Astrocyte (in vitro differentiated cells and primary cell): ENCODE measurements at regions not wholly inside any gene's neighbourhood (a gene's known extent, or its start where the extent isn't known, plus 50 kb on each side); places are given as distances from the start of the nearest gene placed in this dataset.

Experiments
- DNase-seq: peaks from one replicate; pipeline ENCODE4 v3.0.0-alpha.2; 2010; ENCODE audit warnings: low read depth
- FAIRE-seq: peaks from 2 replicates; lab custom pipeline; 2011; peaks lifted over from hg19 to GRCh38; lab: Jason Lieb, UNC
- H2AFZ ChIP-seq: 2 replicates; pipeline ENCODE4 v1.6.0; 2012; ENCODE audit warnings: low read depth, low read length, inconsistent platforms
- H3K27ac ChIP-seq: 2 replicates; pipeline ENCODE4 v1.5.1; 2011; ENCODE audit warnings: low read depth, low read length, inconsistent platforms
- H3K27me3 ChIP-seq: 2 replicates; pipeline ENCODE4 v1.6.0; 2011; ENCODE audit warnings: low read length, inconsistent platforms; ENCODE audit not compliant: insufficient read depth
- H3K36me3 ChIP-seq: 2 replicates; pipeline ENCODE4 v1.5.1; 2011; ENCODE audit warnings: low read length, inconsistent platforms; ENCODE audit not compliant: insufficient read depth
- H3K4me1 ChIP-seq: 2 replicates; pipeline ENCODE4 v1.5.1; 2011; ENCODE audit warnings: low read length, inconsistent platforms; ENCODE audit not compliant: insufficient read depth
- H3K4me2 ChIP-seq: 2 replicates; pipeline ENCODE4 v1.6.0; 2012; ENCODE audit warnings: low read length, inconsistent platforms
- H3K4me3 ChIP-seq: 2 replicates; pipeline ENCODE4 v1.5.1; 2011; ENCODE audit warnings: low read depth, mild to moderate bottlenecking, low read length, inconsistent platforms; ENCODE audit not compliant: insufficient read depth
- H3K79me2 ChIP-seq: 2 replicates; pipeline ENCODE4 v1.6.0; 2012; ENCODE audit warnings: mild to moderate bottlenecking, low read length, inconsistent platforms; ENCODE audit not compliant: insufficient read depth
- H3K9ac ChIP-seq: 2 replicates; pipeline ENCODE4 v1.6.0; 2012; ENCODE audit warnings: mild to moderate bottlenecking, low read length, inconsistent platforms
- H3K9me3 ChIP-seq: 2 replicates; pipeline ENCODE4 v1.5.1; 2012; ENCODE audit warnings: low read depth, mild to moderate bottlenecking, low read length, inconsistent platforms; ENCODE audit not compliant: insufficient read depth
- H4K20me1 ChIP-seq: 2 replicates; pipeline ENCODE4 v1.6.0; 2012; ENCODE audit warnings: low read length, inconsistent platforms; ENCODE audit not compliant: insufficient read depth
- H3K27ac Mint-ChIP-seq: one replicate; pipeline ENCODE4 v1.8.0; 2021; ENCODE audit warnings: mild to moderate bottlenecking, mixed read lengths; ENCODE audit not compliant: unreplicated experiment
- H3K27me3 Mint-ChIP-seq: one replicate; pipeline ENCODE4 v1.8.0; 2021; ENCODE audit warnings: low read depth, mixed read lengths; ENCODE audit not compliant: unreplicated experiment
- H3K36me3 Mint-ChIP-seq: one replicate; pipeline ENCODE4 v1.8.0; 2021; ENCODE audit warnings: low read depth, mixed read lengths; ENCODE audit not compliant: unreplicated experiment
- H3K4me1 Mint-ChIP-seq: one replicate; pipeline ENCODE4 v1.8.0; 2021; ENCODE audit warnings: low read depth, mixed read lengths; ENCODE audit not compliant: unreplicated experiment
- H3K4me3 Mint-ChIP-seq: one replicate; pipeline ENCODE4 v1.8.0; 2021; ENCODE audit warnings: mild to moderate bottlenecking, moderate library complexity, mixed read lengths; ENCODE audit not compliant: unreplicated experiment
- H3K9me3 Mint-ChIP-seq: one replicate; pipeline ENCODE4 v1.8.0; 2021; ENCODE audit warnings: mild to moderate bottlenecking, mixed read lengths; ENCODE audit not compliant: unreplicated experiment
- CTCF ChIP-seq: IDR thresholded peaks from 2 replicates; pipeline ENCODE4 v1.5.1; 2011; ENCODE audit warnings: low read depth, mild to moderate bottlenecking, inconsistent platforms, low read length, moderate library complexity; ENCODE audit not compliant: insufficient read depth
- EZH2 ChIP-seq: IDR thresholded peaks from 2 replicates; pipeline ENCODE4 v1.6.1; 2012; ENCODE audit warnings: mild to moderate bottlenecking, low read length, inconsistent platforms; ENCODE audit not compliant: insufficient read depth

DNA sequence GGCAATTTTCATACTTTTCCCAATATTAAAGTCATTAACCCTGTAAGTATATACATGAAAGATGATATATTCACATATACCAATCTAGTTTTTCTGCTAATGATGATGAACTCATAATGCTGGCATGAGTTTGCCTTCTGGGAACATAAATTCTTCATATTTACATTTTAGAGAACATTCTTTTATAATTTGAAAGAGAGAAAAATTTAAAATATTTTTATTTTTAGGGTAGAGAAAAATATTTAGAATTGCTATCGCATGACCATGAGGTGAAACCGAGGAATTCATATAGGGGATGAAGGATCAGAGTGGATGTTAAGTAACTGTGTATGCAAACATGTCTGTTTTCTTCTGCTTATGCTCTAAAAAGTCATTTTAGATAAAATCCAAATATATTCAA lies 825.3 kb upstream of the FLRT2 start:
- Mint-ChIP-seq H3K27me3 (peaks cover 3% of the 10 kb centered on the region), H3K4me1 (no peaks in the 10 kb centered on the region), H3K4me3 (no peak overlapping the region), H3K27ac (no peak overlapping the region), H3K9me3 (no peaks in the 10 kb centered on the region), H3K36me3 (no peaks in the 10 kb centered on the region)
- Histone ChIP-seq H3K79me2 (no peaks in the 10 kb centered on the region), H2AFZ (no peak overlapping the region), H3K9me3 (no peaks in the 10 kb centered on the region), H3K4me3 (no peak overlapping the region), H3K27ac (no peak overlapping the region), H3K9ac (no peak overlapping the region), H3K27me3 (no peaks in the 10 kb centered on the region), H3K4me1 (no peaks in the 10 kb centered on the region), H4K20me1 (no peaks in the 10 kb centered on the region), H3K36me3 (no peaks in the 10 kb centered on the region), H3K4me2 (no peak overlapping the region)
- no peak for DNase-seq
- FAIRE-seq: no peak
- TF ChIP-seq EZH2 (no peak), CTCF (no peak)

DNA sequence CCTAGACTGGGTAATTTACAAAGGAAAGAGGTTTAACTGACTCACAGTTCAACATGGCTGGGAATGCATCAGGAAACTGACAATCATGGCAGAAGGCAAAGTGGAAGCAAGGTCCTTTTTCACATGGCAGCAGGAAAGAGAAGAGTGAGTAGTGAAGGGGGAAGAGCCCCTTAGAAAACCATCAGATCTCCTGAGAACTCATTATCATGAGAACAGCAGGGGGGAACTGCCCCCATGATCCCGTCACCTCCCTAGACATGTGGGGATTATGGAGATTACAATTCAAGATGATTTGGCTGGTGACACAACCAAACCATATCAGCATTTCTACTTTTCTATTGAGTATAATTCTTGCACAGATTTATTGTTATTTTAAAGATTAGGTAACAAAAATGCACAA lies 822.1 kb upstream of the FLRT2 start:
- H3K4me3 ChIP-seq: no peak overlapping the region
- no peak overlapping the region for H3K27ac Mint-ChIP-seq
- no peaks in the 10 kb centered on the region for H4K20me1 ChIP-seq
- no peak overlapping the region for H3K9ac ChIP-seq
- no peaks in the 10 kb centered on the region for H3K9me3 Mint-ChIP-seq
- no peaks in the 10 kb centered on the region for H3K36me3 ChIP-seq
- no peaks in the 10 kb centered on the region for H3K27me3 ChIP-seq
- no peaks in the 10 kb centered on the region for H3K9me3 ChIP-seq
- no peak overlapping the region for H3K4me2 ChIP-seq
- H3K36me3 Mint-ChIP-seq: no peaks in the 10 kb centered on the region
- H3K4me1 Mint-ChIP-seq: no peaks in the 10 kb centered on the region
- H3K27me3 Mint-ChIP-seq: no peaks in the 10 kb centered on the region
- FAIRE-seq (no peak), DNase-seq (no peak)
- no peak overlapping the region for H2AFZ ChIP-seq
- TF ChIP-seq EZH2 (no peak), CTCF (no peak)
- H3K79me2 ChIP-seq: no peaks in the 10 kb centered on the region
- H3K4me3 Mint-ChIP-seq: no peak overlapping the region
- H3K4me1 ChIP-seq: no peaks in the 10 kb centered on the region
- no peak overlapping the region for H3K27ac ChIP-seq

DNA sequence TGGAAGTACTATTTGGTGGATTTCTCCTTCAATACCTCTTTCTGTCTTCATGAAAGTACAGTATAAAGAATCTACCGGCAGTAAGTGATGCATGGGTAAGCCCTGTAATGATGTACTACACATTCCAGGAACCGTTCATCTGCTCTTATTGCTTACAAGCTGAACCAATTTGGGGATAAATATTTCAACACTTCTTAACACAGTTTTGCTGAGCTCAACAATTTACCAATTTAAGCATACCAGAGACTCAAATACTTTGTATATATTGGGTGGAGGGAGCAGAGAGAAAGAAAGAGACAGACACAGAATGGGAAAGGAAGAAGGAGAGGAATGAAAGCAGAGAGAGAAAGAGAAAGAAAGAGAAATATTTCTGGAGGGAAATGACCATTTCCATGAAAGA lies 821.1 kb upstream of the FLRT2 start:
- Histone ChIP-seq H3K36me3 (no peaks in the 10 kb centered on the region), H3K4me1 (no peaks in the 10 kb centered on the region), H3K79me2 (no peaks in the 10 kb centered on the region), H4K20me1 (no peaks in the 10 kb centered on the region), H3K4me3 (no peak overlapping the region), H3K4me2 (no peak overlapping the region), H3K9me3 (no peaks in the 10 kb centered on the region), H3K27me3 (no peaks in the 10 kb centered on the region), H3K27ac (no peak overlapping the region), H3K9ac (no peak overlapping the region), H2AFZ (no peak overlapping the region)
- no peaks in the 10 kb centered on the region for H3K27me3 Mint-ChIP-seq
- FAIRE-seq: no peak
- H3K36me3 Mint-ChIP-seq: no peaks in the 10 kb centered on the region
- TF ChIP-seq CTCF (no peak), EZH2 (no peak)
- no peak overlapping the region for H3K27ac Mint-ChIP-seq
- H3K4me1 Mint-ChIP-seq: no peaks in the 10 kb centered on the region
- DNase-seq: no peak
- H3K9me3 Mint-ChIP-seq: no peaks in the 10 kb centered on the region
- no peak overlapping the region for H3K4me3 Mint-ChIP-seq
